Fibroblast of lung (primary cell): ENCODE measurements at regions not wholly inside any gene's neighbourhood (a gene's known extent, or its start where the extent isn't known, plus 50 kb on each side); places are given as distances from the start of the nearest gene placed in this dataset.

Experiments
- EZH2 ChIP-seq: IDR thresholded peaks from 2 replicates; pipeline ENCODE4 v1.5.1; 2012; ENCODE audit warnings: low read length, control low read depth, mild to moderate bottlenecking; ENCODE audit errors: missing control alignments
- TF ChIP-seq, protein P1 (sequence below), 2 donors: IDR thresholded peaks in 1 of 2; conservative IDR thresholded peaks in 1 of 2; 1 replicate in 1 of 2; 2 replicates in 1 of 2; pipeline ENCODE4 v1.5.1; 2011 to 2012; ENCODE audit warnings: low read length in 2 of 2, control low read depth in 1 of 2, inconsistent platforms in 1 of 2, low read depth in 1 of 2, mild to moderate bottlenecking in 1 of 2

DNA sequence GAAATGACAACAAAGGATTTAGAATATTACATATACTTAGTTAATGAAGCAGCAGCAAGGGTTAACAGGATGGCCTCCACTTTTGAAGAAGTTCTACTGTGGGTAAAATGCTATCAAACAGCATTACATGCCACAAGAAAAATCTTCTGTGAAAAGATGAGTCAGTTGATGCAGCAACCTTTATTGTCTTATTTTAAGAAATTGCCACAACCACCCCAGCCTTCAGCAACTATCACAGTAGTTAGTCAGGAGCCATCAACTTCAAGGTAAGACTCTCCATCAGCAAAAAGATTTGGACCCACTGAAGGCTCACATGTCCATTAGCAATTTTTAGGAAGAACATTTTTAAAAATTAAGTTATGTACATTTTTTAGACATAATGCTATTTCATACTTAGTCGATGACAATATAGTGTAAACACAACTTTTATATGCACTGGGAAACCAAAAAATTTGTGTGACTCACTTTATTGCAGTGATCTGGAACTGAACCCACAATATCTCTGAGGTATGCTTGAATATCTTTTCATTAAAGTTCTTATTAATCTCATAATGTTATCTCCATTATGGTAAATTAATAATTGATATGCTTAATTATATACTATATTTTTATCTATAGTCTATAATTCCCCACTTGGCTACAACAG, 81.2 kb downstream of the SPCS3 start:
- TF ChIP-seq, protein P1, sequence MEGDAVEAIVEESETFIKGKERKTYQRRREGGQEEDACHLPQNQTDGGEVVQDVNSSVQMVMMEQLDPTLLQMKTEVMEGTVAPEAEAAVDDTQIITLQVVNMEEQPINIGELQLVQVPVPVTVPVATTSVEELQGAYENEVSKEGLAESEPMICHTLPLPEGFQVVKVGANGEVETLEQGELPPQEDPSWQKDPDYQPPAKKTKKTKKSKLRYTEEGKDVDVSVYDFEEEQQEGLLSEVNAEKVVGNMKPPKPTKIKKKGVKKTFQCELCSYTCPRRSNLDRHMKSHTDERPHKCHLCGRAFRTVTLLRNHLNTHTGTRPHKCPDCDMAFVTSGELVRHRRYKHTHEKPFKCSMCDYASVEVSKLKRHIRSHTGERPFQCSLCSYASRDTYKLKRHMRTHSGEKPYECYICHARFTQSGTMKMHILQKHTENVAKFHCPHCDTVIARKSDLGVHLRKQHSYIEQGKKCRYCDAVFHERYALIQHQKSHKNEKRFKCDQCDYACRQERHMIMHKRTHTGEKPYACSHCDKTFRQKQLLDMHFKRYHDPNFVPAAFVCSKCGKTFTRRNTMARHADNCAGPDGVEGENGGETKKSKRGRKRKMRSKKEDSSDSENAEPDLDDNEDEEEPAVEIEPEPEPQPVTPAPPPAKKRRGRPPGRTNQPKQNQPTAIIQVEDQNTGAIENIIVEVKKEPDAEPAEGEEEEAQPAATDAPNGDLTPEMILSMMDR (conservative IDR thresholded peaks at IDR 0.05 in 1 of 2, IDR thresholded peaks at IDR 0.05 in 1 of 2; ENCODE audit: low read depth in 1 of 2, low read length in 2 of 2): no peak
- no peak for TF ChIP-seq EZH2
